GM23248 (cell line): ENCODE measurements at regions not wholly inside any gene's neighbourhood (a gene's known extent, or its start where the extent isn't known, plus 50 kb on each side); places are given as distances from the start of the nearest gene placed in this dataset.

Experiments used
- DNase-seq: peaks from one replicate; pipeline ENCODE4 v3.0.0-alpha.2; 2015
- H2AFZ ChIP-seq: fragments of 200-600 bp; sonication (generic); 2 replicates; pipeline ENCODE4 v1.6.1; 2016; ENCODE audit warnings: antibody characterized with exemption
- H3F3A ChIP-seq: fragments of 200-600 bp; sonication (generic); 2 replicates; pipeline ENCODE4 v1.6.1; 2016; ENCODE audit warnings: mild to moderate bottlenecking, antibody characterized with exemption, mixed run types; ENCODE audit not compliant: insufficient read depth
- H3K27ac ChIP-seq: fragments of 200-600 bp; sonication (generic); 2 replicates; pipeline ENCODE4 v1.5.1; 2016; ENCODE audit warnings: mild to moderate bottlenecking
- H3K27me3 ChIP-seq: fragments of 200-600 bp; sonication (generic); replicated peaks from 2 replicates; pipeline ENCODE4 v1.6.1; 2016; ENCODE audit warnings: mild to moderate bottlenecking; ENCODE audit not compliant: insufficient read depth
- H3K36me3 ChIP-seq: fragments of 200-600 bp; sonication (generic); 2 replicates; pipeline ENCODE4 v1.6.1; 2016; ENCODE audit warnings: low read depth, mild to moderate bottlenecking
- H3K4me1 ChIP-seq: fragments of 200-600 bp; sonication (generic); 2 replicates; pipeline ENCODE4 v1.6.1; 2016; ENCODE audit warnings: mild to moderate bottlenecking; ENCODE audit not compliant: insufficient read depth
- H3K4me2 ChIP-seq: fragments of 200-600 bp; sonication (generic); one replicate; pipeline ENCODE4 v1.6.1; 2016; ENCODE audit warnings: mild to moderate bottlenecking; ENCODE audit not compliant: unreplicated experiment
- H3K4me3 ChIP-seq: fragments of 200-600 bp; sonication (generic); 2 replicates; pipeline ENCODE4 v1.5.1; 2016; ENCODE audit warnings: mild to moderate bottlenecking
- H3K79me2 ChIP-seq: fragments of 200-600 bp; sonication (generic); 2 replicates; pipeline ENCODE4 v1.6.1; 2016; ENCODE audit warnings: mild to moderate bottlenecking; ENCODE audit not compliant: insufficient read depth
- H3K9ac ChIP-seq: fragments of 200-600 bp; sonication (generic); 2 replicates; pipeline ENCODE4 v1.6.1; 2016; ENCODE audit warnings: mild to moderate bottlenecking
- H3K9me2 ChIP-seq: fragments of 200-600 bp; sonication (generic); 2 replicates; pipeline ENCODE4 v1.6.1; 2016; ENCODE audit warnings: mixed run types, mild to moderate bottlenecking, moderate library complexity; ENCODE audit not compliant: insufficient read depth
- H3K9me3 ChIP-seq: fragments of 200-600 bp; sonication (generic); one replicate; pipeline ENCODE4 v1.6.1; 2017; ENCODE audit warnings: low read depth
- H4K20me1 ChIP-seq: fragments of 200-600 bp; sonication (generic); 2 replicates; pipeline ENCODE4 v1.6.0; 2016; ENCODE audit not compliant: insufficient read depth
- EZH2 ChIP-seq: fragments of 200-600 bp; sonication (generic); IDR thresholded peaks from 2 replicates; pipeline ENCODE4 v1.6.1; 2018; ENCODE audit warnings: antibody characterized with exemption, mild to moderate bottlenecking; ENCODE audit not compliant: insufficient read depth, poor library complexity, severe bottlenecking
- EZH2phosphoT487 ChIP-seq: fragments of 200-600 bp; sonication (generic); IDR thresholded peaks from 2 replicates; pipeline ENCODE4 v1.6.1; 2018; ENCODE audit warnings: antibody characterized with exemption, moderate library complexity, mild to moderate bottlenecking, low read depth; ENCODE audit not compliant: insufficient read depth
- WGBS, 2 experiments: methylation state at CpG; one replicate each; pipeline ENCODE4 v1.1.6; 2015 to 2017; ENCODE audit warnings: low lambda C conversion rate in 2 of 2, low coverage in 1 of 2; ENCODE audit errors: missing lambda C conversion rate in 2 of 2; 5-methylcytosine and 5-hydroxymethylcytosine counted together
- in situ Hi-C: fragments of 300-500 bp; cut with MboI; formaldehyde crosslinking; loops from 2 replicates; pipeline ENCODE4 v1.15.0; 2020

GRCh38 chr5:93193431-93194347 is 387.3 kb downstream of the NR2F1-AS1 start:
- Histone ChIP-seq H3K36me3 (no peaks in the 10 kb centered on the region), H3K9ac (no peak overlapping the region), H3K4me2 (no peak overlapping the region), H3K4me1 (peaks cover 41% of the 10 kb centered on the region), H3K27ac (no peak overlapping the region), H3F3A (peaks cover 38% of the 10 kb centered on the region), H3K27me3 (no peaks in the 10 kb centered on the region), H3K9me2 (no peaks in the 10 kb centered on the region), H3K79me2 (no peaks in the 10 kb centered on the region), H3K9me3 (no peaks in the 10 kb centered on the region), H4K20me1 (no peaks in the 10 kb centered on the region), H3K4me3 (no peak overlapping the region), H2AFZ (no peak overlapping the region)
- no peak for TF ChIP-seq EZH2
- no peak for TF ChIP-seq EZH2phosphoT487
- 72 to 74% methylated on average over 7 of the region's 7 CpGs for WGBS, 2 experiments
- no peak for DNase-seq
- in situ Hi-C loops: no loop called here

GRCh38 chr5:93192683-93193082 is 388.3 kb downstream of the NR2F1-AS1 start:
- no peak for DNase-seq
- Histone ChIP-seq H3K27me3 (no peaks in the 10 kb centered on the region), H3K4me3 (no peak overlapping the region), H3F3A (peaks cover 38% of the 10 kb centered on the region), H3K36me3 (no peaks in the 10 kb centered on the region), H3K27ac (no peak overlapping the region), H2AFZ (no peak overlapping the region), H3K9ac (no peak overlapping the region), H3K79me2 (no peaks in the 10 kb centered on the region), H3K9me3 (no peaks in the 10 kb centered on the region), H4K20me1 (no peaks in the 10 kb centered on the region), H3K4me1 (peaks cover 42% of the 10 kb centered on the region), H3K9me2 (no peaks in the 10 kb centered on the region), H3K4me2 (peak overlapping the region; percentile 40)
- TF ChIP-seq EZH2: no peak
- no peak for TF ChIP-seq EZH2phosphoT487
- 95 to 96% methylated on average over 2 of the region's 2 CpGs for WGBS, 2 experiments
- in situ Hi-C loops: no loop called here

- Histone ChIP-seq H4K20me1 (no peaks in the 10 kb centered on the region), H3K9me2 (no peaks in the 10 kb centered on the region), H3K4me3 (peak overlapping the region; percentile 4; the same call in 1 of the 2 replicates), H3F3A (peaks cover 40% of the 10 kb centered on the region), H3K36me3 (no peaks in the 10 kb centered on the region), H3K79me2 (no peaks in the 10 kb centered on the region), H3K4me2 (peak overlapping the region; percentile 40), H3K9ac (no peak overlapping the region), H3K9me3 (no peaks in the 10 kb centered on the region), H3K27me3 (no peaks in the 10 kb centered on the region), H2AFZ (no peak overlapping the region), H3K27ac (no peak overlapping the region), H3K4me1 (peaks cover 43% of the 10 kb centered on the region)
- WGBS, 2 experiments: 22% methylated on average over 2 of the region's 2 CpGs
- in situ Hi-C loops: no loop called here
- TF ChIP-seq EZH2phosphoT487 (peak; percentile 70; the same call in 1 of the 2 replicates), EZH2 (no peak)
- peak; percentile 81 for DNase-seq
Observed at GRCh38 chr5:93192087-93192486, 388.9 kb downstream of the NR2F1-AS1 start.

GRCh38 chr5:93191035-93191817 is 389.8 kb downstream of the NR2F1-AS1 start:
- Histone ChIP-seq H3K27me3 (no peaks in the 10 kb centered on the region), H3K27ac (no peak overlapping the region), H3K9me3 (no peaks in the 10 kb centered on the region), H3K4me1 (peaks cover 50% of the 10 kb centered on the region), H3K4me3 (no peak overlapping the region), H2AFZ (no peak overlapping the region), H4K20me1 (no peaks in the 10 kb centered on the region), H3K79me2 (no peaks in the 10 kb centered on the region), H3K9ac (no peak overlapping the region), H3K9me2 (no peaks in the 10 kb centered on the region), H3F3A (peaks cover 47% of the 10 kb centered on the region), H3K4me2 (peak overlapping the region; percentile 40), H3K36me3 (no peaks in the 10 kb centered on the region)
- DNase-seq: no peak
- 91 to 92% methylated on average over 11 of the region's 11 CpGs for WGBS, 2 experiments
- no peak for TF ChIP-seq EZH2
- no peak for TF ChIP-seq EZH2phosphoT487
- in situ Hi-C loops: no loop called here
